ENCODE measurements at regions not wholly inside any gene's neighbourhood (a gene's known extent, or its start where the extent isn't known, plus 50 kb on each side); places are given as distances from the start of the nearest gene placed in this dataset.

GRCh38 chr14:29092121-29092520 is 325.5 kb downstream of the FOXG1 start:
- ChIA-PET POLR2A (no interaction called here), CTCF (no interaction called here)
- Mint-ChIP-seq H3K4me3 (no peak overlapping the region), H3K4me1 (ENCODE audit: low read depth) (no peaks in the 10 kb centered on the region), H3K9me3 (ENCODE audit: insufficient read depth) (peaks cover 20% of the 10 kb centered on the region), H3K27ac (no peak overlapping the region), H3K27me3 (ENCODE audit: low read depth) (no peaks in the 10 kb centered on the region), H3K36me3 (ENCODE audit: low read depth) (no peaks in the 10 kb centered on the region)
- ATAC-seq (no peak), DNase-seq (no peak)

GRCh38 chr14:29097476-29097875 is 330.9 kb downstream of the FOXG1 start:
- POLR2A ChIA-PET, result no interaction called here
- H3K4me1 Mint-ChIP-seq (ENCODE audit: low read depth), result no peaks in the 10 kb centered on the region
- DNase-seq, result no peak
- no peaks in the 10 kb centered on the region for H3K36me3 Mint-ChIP-seq (ENCODE audit: low read depth)
- no peaks in the 10 kb centered on the region for H3K27me3 Mint-ChIP-seq (ENCODE audit: low read depth)
- no peak overlapping the region for H3K27ac Mint-ChIP-seq
- CTCF ChIA-PET, result no interaction called here
- no peak overlapping the region for H3K4me3 Mint-ChIP-seq
- ATAC-seq, result no peak
- H3K9me3 Mint-ChIP-seq (ENCODE audit: insufficient read depth), result peaks cover 5% of the 10 kb centered on the region

GRCh38 chr14:29098656-29099055 is 332.1 kb downstream of the FOXG1 start:
- H3K4me3 Mint-ChIP-seq, result no peak overlapping the region
- ATAC-seq, result no peak
- POLR2A ChIA-PET, result no interaction called here
- H3K4me1 Mint-ChIP-seq (ENCODE audit: low read depth), result no peaks in the 10 kb centered on the region
- CTCF ChIA-PET, result no interaction called here
- no peaks in the 10 kb centered on the region for H3K27me3 Mint-ChIP-seq (ENCODE audit: low read depth)
- H3K9me3 Mint-ChIP-seq (ENCODE audit: insufficient read depth), result peaks cover 7% of the 10 kb centered on the region
- DNase-seq, result no peak
- H3K36me3 Mint-ChIP-seq (ENCODE audit: low read depth), result no peaks in the 10 kb centered on the region
- H3K27ac Mint-ChIP-seq, result no peak overlapping the region

- ATAC-seq, result no peak
- H3K27me3 Mint-ChIP-seq (ENCODE audit: low read depth), result no peaks in the 10 kb centered on the region
- CTCF ChIA-PET, result no interaction called here
Observed at GRCh38 chr14:29102266-29102665, 335.7 kb downstream of the FOXG1 start.

GRCh38 chr14:29102996-29103395 is 336.4 kb downstream of the FOXG1 start:
- Mint-ChIP-seq H3K4me3 (no peak overlapping the region), H3K36me3 (ENCODE audit: low read depth) (no peaks in the 10 kb centered on the region), H3K9me3 (ENCODE audit: insufficient read depth) (peaks cover 15% of the 10 kb centered on the region), H3K27me3 (ENCODE audit: low read depth) (no peaks in the 10 kb centered on the region), H3K27ac (no peak overlapping the region), H3K4me1 (ENCODE audit: low read depth) (no peaks in the 10 kb centered on the region)
- DNase-seq (no peak), ATAC-seq (no peak)
- ChIA-PET CTCF (no interaction called here), POLR2A (no interaction called here)

More at GRCh38 chr14:29102266-29102665, 335.7 kb downstream of the FOXG1 start:
- Mint-ChIP-seq H3K9me3 (ENCODE audit: insufficient read depth) (peaks cover 15% of the 10 kb centered on the region), H3K36me3 (ENCODE audit: low read depth) (no peaks in the 10 kb centered on the region), H3K4me1 (ENCODE audit: low read depth) (no peaks in the 10 kb centered on the region), H3K4me3 (no peak overlapping the region), H3K27ac (no peak overlapping the region)
- DNase-seq, result no peak
- POLR2A ChIA-PET, result no interaction called here

- no peak overlapping the region for H3K4me3 Mint-ChIP-seq
- ChIA-PET POLR2A (no interaction called here), CTCF (no interaction called here)
- no peak for ATAC-seq
- no peaks in the 10 kb centered on the region for H3K4me1 Mint-ChIP-seq (ENCODE audit: low read depth)
- no peaks in the 10 kb centered on the region for H3K27me3 Mint-ChIP-seq (ENCODE audit: low read depth)
- H3K9me3 Mint-ChIP-seq (ENCODE audit: insufficient read depth), result peaks cover 10% of the 10 kb centered on the region
- no peaks in the 10 kb centered on the region for H3K36me3 Mint-ChIP-seq (ENCODE audit: low read depth)
- DNase-seq, result no peak
- no peak overlapping the region for H3K27ac Mint-ChIP-seq
Observed at GRCh38 chr14:29108908-29109307, 342.3 kb downstream of the FOXG1 start.

- no peaks in the 10 kb centered on the region for H3K4me1 Mint-ChIP-seq (ENCODE audit: low read depth)
- no peak overlapping the region for H3K27ac Mint-ChIP-seq
- ATAC-seq (no peak), DNase-seq (no peak)
- no peaks in the 10 kb centered on the region for H3K36me3 Mint-ChIP-seq (ENCODE audit: low read depth)
- no peaks in the 10 kb centered on the region for H3K27me3 Mint-ChIP-seq (ENCODE audit: low read depth)
- H3K4me3 Mint-ChIP-seq, result no peak overlapping the region
- CTCF ChIA-PET, result no interaction called here
- peaks cover 6% of the 10 kb centered on the region for H3K9me3 Mint-ChIP-seq (ENCODE audit: insufficient read depth)
- POLR2A ChIA-PET, result no interaction called here
Observed at GRCh38 chr14:29109589-29109988, 343.0 kb downstream of the FOXG1 start.

GRCh38 chr14:29111554-29111953 is 345.0 kb downstream of the FOXG1 start:
- Mint-ChIP-seq H3K4me3 (no peak overlapping the region), H3K36me3 (ENCODE audit: low read depth) (no peaks in the 10 kb centered on the region), H3K27me3 (ENCODE audit: low read depth) (no peaks in the 10 kb centered on the region), H3K4me1 (ENCODE audit: low read depth) (no peaks in the 10 kb centered on the region), H3K27ac (no peak overlapping the region), H3K9me3 (ENCODE audit: insufficient read depth) (no peaks in the 10 kb centered on the region)
- ChIA-PET POLR2A (no interaction called here), CTCF (no interaction called here)
- DNase-seq (no peak), ATAC-seq (no peak)

- H3K27me3 Mint-ChIP-seq (ENCODE audit: low read depth), result no peaks in the 10 kb centered on the region
- ChIA-PET CTCF (no interaction called here), POLR2A (no interaction called here)
- no peak overlapping the region for H3K4me3 Mint-ChIP-seq
- DNase-seq (no peak), ATAC-seq (no peak)
- H3K36me3 Mint-ChIP-seq (ENCODE audit: low read depth), result no peaks in the 10 kb centered on the region
- H3K9me3 Mint-ChIP-seq (ENCODE audit: insufficient read depth), result peaks cover 6% of the 10 kb centered on the region
- H3K4me1 Mint-ChIP-seq (ENCODE audit: low read depth), result no peaks in the 10 kb centered on the region
- H3K27ac Mint-ChIP-seq, result no peak overlapping the region
Observed at GRCh38 chr14:29123017-29123416, 356.4 kb downstream of the FOXG1 start.

GRCh38 chr14:29126361-29126760 is 359.8 kb downstream of the FOXG1 start:
- POLR2A ChIA-PET, result no interaction called here
- H3K27me3 Mint-ChIP-seq (ENCODE audit: low read depth), result no peaks in the 10 kb centered on the region
- no peak overlapping the region for H3K4me3 Mint-ChIP-seq
- ATAC-seq (no peak), DNase-seq (no peak)
- no peak overlapping the region for H3K27ac Mint-ChIP-seq
- CTCF ChIA-PET, result no interaction called here
- H3K9me3 Mint-ChIP-seq (ENCODE audit: insufficient read depth), result peaks cover 13% of the 10 kb centered on the region
- no peaks in the 10 kb centered on the region for H3K36me3 Mint-ChIP-seq (ENCODE audit: low read depth)
- no peaks in the 10 kb centered on the region for H3K4me1 Mint-ChIP-seq (ENCODE audit: low read depth)

- CTCF ChIA-PET, result no interaction called here
Observed at GRCh38 chr14:29126865-29127264, 360.3 kb downstream of the FOXG1 start.

GRCh38 chr14:29140016-29140415 is 373.4 kb downstream of the FOXG1 start:
- no peak overlapping the region for H3K27ac Mint-ChIP-seq
- DNase-seq, result no peak
- no peak for ATAC-seq
- POLR2A ChIA-PET, result no interaction called here
- H3K4me1 Mint-ChIP-seq (ENCODE audit: low read depth), result no peaks in the 10 kb centered on the region
- CTCF ChIA-PET, result no interaction called here
- H3K9me3 Mint-ChIP-seq (ENCODE audit: insufficient read depth), result peaks cover 6% of the 10 kb centered on the region
- no peak overlapping the region for H3K4me3 Mint-ChIP-seq
- H3K27me3 Mint-ChIP-seq (ENCODE audit: low read depth), result no peaks in the 10 kb centered on the region
- no peaks in the 10 kb centered on the region for H3K36me3 Mint-ChIP-seq (ENCODE audit: low read depth)

More at GRCh38 chr14:29126865-29127264, 360.3 kb downstream of the FOXG1 start:
- Mint-ChIP-seq H3K4me3 (no peak overlapping the region), H3K36me3 (ENCODE audit: low read depth) (no peaks in the 10 kb centered on the region), H3K4me1 (ENCODE audit: low read depth) (no peaks in the 10 kb centered on the region), H3K27me3 (ENCODE audit: low read depth) (no peaks in the 10 kb centered on the region), H3K27ac (no peak overlapping the region), H3K9me3 (ENCODE audit: insufficient read depth) (peaks cover 13% of the 10 kb centered on the region)
- DNase-seq, result no peak
- POLR2A ChIA-PET, result no interaction called here
- no peak for ATAC-seq

GRCh38 chr14:29144621-29145020 is 378.0 kb downstream of the FOXG1 start:
- DNase-seq, result no peak
- no peaks in the 10 kb centered on the region for H3K27me3 Mint-ChIP-seq (ENCODE audit: low read depth)
- H3K36me3 Mint-ChIP-seq (ENCODE audit: low read depth), result no peaks in the 10 kb centered on the region
- ChIA-PET CTCF (no interaction called here), POLR2A (no interaction called here)
- no peaks in the 10 kb centered on the region for H3K4me1 Mint-ChIP-seq (ENCODE audit: low read depth)
- H3K9me3 Mint-ChIP-seq (ENCODE audit: insufficient read depth), result peaks cover 7% of the 10 kb centered on the region
- no peak overlapping the region for H3K27ac Mint-ChIP-seq
- no peak overlapping the region for H3K4me3 Mint-ChIP-seq
- ATAC-seq, result no peak

All from activated CD8-positive, alpha-beta T cell treated with anti-CD3 and anti-CD28 coated beads, Interleukin-2, amount 10 ng/mL, durations not matched to agents 7 days and 5 days (primary cell).